CD14-positive monocyte (primary cell): ENCODE measurements at regions not wholly inside any gene's neighbourhood (a gene's known extent, or its start where the extent isn't known, plus 50 kb on each side); places are given as distances from the start of the nearest gene placed in this dataset.

Source experiments
- DNase-seq, 3 donors: peaks; one replicate each; pipeline ENCODE4 v3.0.0-alpha.2; 2011 to 2022
- H2AFZ ChIP-seq: 2 replicates; pipeline ENCODE4 v1.6.0; 2012; ENCODE audit warnings: mild to moderate bottlenecking, low read depth, low read length, inconsistent platforms; ENCODE audit not compliant: insufficient read depth, poor library complexity, severe bottlenecking
- H3K27ac ChIP-seq, 2 donors: 1 replicate in 1 of 2; 2 replicates in 1 of 2; pipeline ENCODE4 v1.5.1; 2012 to 2013; ENCODE audit warnings: low read length in 2 of 2, control low read depth in 1 of 2, inconsistent platforms in 1 of 2, low read depth in 1 of 2, mild to moderate bottlenecking in 1 of 2
- H3K27me3 ChIP-seq, 2 donors: one replicate each; pipeline versions ENCODE4 v1.6.0 to v1.6.1; 2011 to 2013; ENCODE audit warnings: low read length in 2 of 2; ENCODE audit not compliant: control insufficient read depth in 2 of 2, insufficient read depth in 2 of 2
- H3K36me3 ChIP-seq, 2 donors: replicated peaks in 1 of 2; 1 replicate in 1 of 2; 2 replicates in 1 of 2; pipeline versions ENCODE4 v1.5.1 to v1.6.1; 2012 to 2013; ENCODE audit warnings: low read length in 2 of 2, control low read depth in 1 of 2, inconsistent platforms in 1 of 2, mild to moderate bottlenecking in 1 of 2; ENCODE audit not compliant: insufficient read depth in 2 of 2, control insufficient read depth in 1 of 2
- H3K4me1 ChIP-seq, 2 donors: 1 replicate in 1 of 2; 2 replicates in 1 of 2; pipeline versions ENCODE4 v1.5.1 to v1.6.1; 2012 to 2013; ENCODE audit warnings: low read length in 2 of 2, control low read depth in 1 of 2, inconsistent platforms in 1 of 2, mild to moderate bottlenecking in 1 of 2, moderate library complexity in 1 of 2; ENCODE audit not compliant: insufficient read depth in 2 of 2, control insufficient read depth in 1 of 2
- H3K4me2 ChIP-seq: replicated peaks from 2 replicates; pipeline ENCODE3; 2012; ENCODE audit warnings: low read length, moderate library complexity, mild to moderate bottlenecking; ENCODE audit not compliant: poor library complexity, severe bottlenecking; ENCODE audit errors: extremely low read depth
- H3K4me3 ChIP-seq, 3 experiments: fragments of 200-600 bp in 1 of 3; sonication (generic) in 1 of 3; replicated peaks in 1 of 3; 1 replicate in 2 of 3; 2 replicates in 1 of 3; pipeline ENCODE4 v1.5.1; 2011 to 2013; ENCODE audit warnings: low read length in 3 of 3, mild to moderate bottlenecking in 3 of 3, control low read depth in 2 of 3, low read depth in 2 of 3, inconsistent platforms in 1 of 3, moderate library complexity in 1 of 3
- H3K79me2 ChIP-seq: 2 replicates; pipeline ENCODE4 v1.6.0; 2012; ENCODE audit warnings: mild to moderate bottlenecking, control low read depth, inconsistent platforms, low read length, moderate library complexity; ENCODE audit not compliant: insufficient read depth
- H3K9ac ChIP-seq: 2 replicates; pipeline ENCODE4 v1.6.0; 2017; ENCODE audit warnings: low read length, mild to moderate bottlenecking; ENCODE audit not compliant: insufficient read depth, poor library complexity, severe bottlenecking
- H3K9me3 ChIP-seq, 2 donors: replicated peaks in 1 of 2; 1 replicate in 1 of 2; 2 replicates in 1 of 2; pipeline versions ENCODE4 v1.5.1 to v1.6.1; 2012 to 2013; ENCODE audit warnings: low read length in 2 of 2, control low read depth in 1 of 2; ENCODE audit not compliant: control insufficient read depth in 1 of 2, insufficient read depth in 1 of 2
- H4K20me1 ChIP-seq: 2 replicates; pipeline ENCODE4 v1.6.0; 2012; ENCODE audit warnings: mild to moderate bottlenecking, low read length, control low read depth, moderate library complexity; ENCODE audit not compliant: insufficient read depth
- H3K27ac Mint-ChIP-seq, 7 donors: one replicate each; pipeline ENCODE4 v1.8.0; 2020; ENCODE audit warnings: mild to moderate bottlenecking in 7 of 7, mixed read lengths in 7 of 7, moderate library complexity in 6 of 7, inconsistent platforms in 2 of 7
- H3K27me3 Mint-ChIP-seq, 3 donors: one replicate each; pipeline ENCODE4 v1.8.0; 2021 to 2022; ENCODE audit warnings: low read depth in 3 of 3, mild to moderate bottlenecking in 3 of 3, mixed read lengths in 3 of 3, moderate library complexity in 3 of 3, inconsistent platforms in 1 of 3
- H3K36me3 Mint-ChIP-seq, 2 donors: one replicate each; pipeline ENCODE4 v1.8.0; 2020; ENCODE audit warnings: mixed read lengths in 2 of 2, inconsistent platforms in 1 of 2, mild to moderate bottlenecking in 1 of 2
- H3K4me1 Mint-ChIP-seq: one replicate; pipeline ENCODE4 v1.8.0; 2020; ENCODE audit warnings: mild to moderate bottlenecking, mixed read lengths
- H3K4me3 Mint-ChIP-seq, 2 donors: one replicate each; pipeline ENCODE4 v1.8.0; 2020; ENCODE audit warnings: mild to moderate bottlenecking in 2 of 2, mixed read lengths in 2 of 2, moderate library complexity in 1 of 2
- H3K9me3 Mint-ChIP-seq, 7 donors: one replicate each; pipeline ENCODE4 v1.8.0; 2020 to 2022; ENCODE audit warnings: mixed read lengths in 7 of 7, mild to moderate bottlenecking in 6 of 7, moderate library complexity in 6 of 7, inconsistent platforms in 2 of 7
- WGBS: methylation state at CpG from one replicate; pipeline ENCODE4 v1.1.5; 2013; ENCODE audit warnings: missing lambda C conversion rate; ENCODE audit not compliant: insufficient coverage; 5-methylcytosine and 5-hydroxymethylcytosine counted together
- intact Hi-C, 2 donors: fragments of 100-400 bp; cut with micrococcal nuclease; formaldehyde crosslinking; loops; one replicate each; pipeline versions ENCODE4 v1.15.0 to v1.15.1; 2023
- TF ChIP-seq, protein P1 (sequence below): fragments of 200-600 bp; IDR thresholded peaks from one replicate; pipeline ENCODE4 v1.8.0; 2022; ENCODE audit warnings: antibody characterized with exemption, mild to moderate bottlenecking

GRCh38 chr2:2910259-2910658 lies 467.4 kb downstream of the EIPR1 start:
- no peak overlapping the region for H3K4me3 Mint-ChIP-seq
- Histone ChIP-seq H3K9ac (no peak overlapping the region), H2AFZ (no peak overlapping the region), H3K27me3 (no peaks in the 10 kb centered on the region), H3K4me3 (no peak overlapping the region), H3K36me3 (no peaks in the 10 kb centered on the region), H3K4me2 (no peak overlapping the region), H3K79me2 (no peaks in the 10 kb centered on the region), H3K9me3 (no peaks in the 10 kb centered on the region), H3K4me1 (no peaks in the 10 kb centered on the region), H4K20me1 (no peaks in the 10 kb centered on the region), H3K27ac (no peak overlapping the region)
- TF ChIP-seq, protein P1, sequence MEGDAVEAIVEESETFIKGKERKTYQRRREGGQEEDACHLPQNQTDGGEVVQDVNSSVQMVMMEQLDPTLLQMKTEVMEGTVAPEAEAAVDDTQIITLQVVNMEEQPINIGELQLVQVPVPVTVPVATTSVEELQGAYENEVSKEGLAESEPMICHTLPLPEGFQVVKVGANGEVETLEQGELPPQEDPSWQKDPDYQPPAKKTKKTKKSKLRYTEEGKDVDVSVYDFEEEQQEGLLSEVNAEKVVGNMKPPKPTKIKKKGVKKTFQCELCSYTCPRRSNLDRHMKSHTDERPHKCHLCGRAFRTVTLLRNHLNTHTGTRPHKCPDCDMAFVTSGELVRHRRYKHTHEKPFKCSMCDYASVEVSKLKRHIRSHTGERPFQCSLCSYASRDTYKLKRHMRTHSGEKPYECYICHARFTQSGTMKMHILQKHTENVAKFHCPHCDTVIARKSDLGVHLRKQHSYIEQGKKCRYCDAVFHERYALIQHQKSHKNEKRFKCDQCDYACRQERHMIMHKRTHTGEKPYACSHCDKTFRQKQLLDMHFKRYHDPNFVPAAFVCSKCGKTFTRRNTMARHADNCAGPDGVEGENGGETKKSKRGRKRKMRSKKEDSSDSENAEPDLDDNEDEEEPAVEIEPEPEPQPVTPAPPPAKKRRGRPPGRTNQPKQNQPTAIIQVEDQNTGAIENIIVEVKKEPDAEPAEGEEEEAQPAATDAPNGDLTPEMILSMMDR: no peak
- H3K27ac Mint-ChIP-seq: no peak overlapping the region
- peaks cover 0 to 8% (median 2%) of the 10 kb centered on the region in 7 donors for H3K9me3 Mint-ChIP-seq
- H3K36me3 Mint-ChIP-seq: no peaks in the 10 kb centered on the region
- no peaks in the 10 kb centered on the region for H3K4me1 Mint-ChIP-seq
- H3K27me3 Mint-ChIP-seq: peaks cover 0 to 6% (median 0%) of the 10 kb centered on the region in 3 donors
- intact Hi-C loops: no loop called here
- DNase-seq: no peak
- 84% methylated on average over 7 of the region's 7 CpGs for WGBS

DNA sequence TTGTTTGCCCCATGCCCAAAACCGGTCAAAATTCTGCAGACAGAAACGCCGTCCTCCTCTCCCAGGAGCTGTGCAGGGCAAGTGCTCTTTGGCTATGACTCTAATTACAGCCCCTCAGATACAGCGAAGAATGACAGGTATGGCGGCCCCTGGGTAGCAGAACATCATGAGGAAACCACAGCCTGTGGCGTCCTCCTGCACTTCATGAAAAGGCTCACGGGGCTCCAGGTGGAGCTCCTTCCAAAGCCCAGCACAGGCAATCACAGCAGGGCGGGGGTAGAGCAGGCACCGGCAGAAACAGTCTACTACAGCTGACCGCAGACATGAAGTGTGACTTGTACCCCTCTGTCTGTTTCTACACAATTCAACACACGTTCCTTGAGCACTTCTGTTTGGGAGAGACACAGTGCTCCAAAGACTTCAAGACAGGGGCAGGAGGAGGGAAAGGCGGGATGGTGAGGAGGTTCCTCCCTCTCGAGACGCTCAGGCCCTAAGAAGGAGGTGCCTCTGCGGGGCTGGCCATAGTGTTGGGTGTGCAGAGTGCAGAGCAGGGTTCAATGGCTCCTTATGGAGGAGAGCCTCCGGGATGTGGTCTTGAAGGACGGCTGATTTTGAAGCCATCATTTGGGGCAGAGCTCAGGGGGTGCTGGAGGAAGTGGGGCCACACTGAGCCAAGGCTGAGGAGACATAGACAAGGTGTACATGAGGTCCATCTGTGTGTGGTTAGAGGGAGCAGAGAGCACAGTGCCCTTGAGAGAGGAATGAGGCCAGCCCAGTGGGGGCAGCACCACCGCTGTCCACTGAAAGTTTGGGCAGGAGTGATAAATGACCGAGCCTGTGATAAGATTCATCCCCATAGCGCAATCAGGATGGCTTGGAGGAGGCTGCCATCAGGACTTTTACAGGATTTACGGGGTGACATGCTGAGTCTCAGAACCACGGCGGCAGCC lies 468.3 kb downstream of the EIPR1 start:
- no peaks in the 10 kb centered on the region for H3K36me3 Mint-ChIP-seq
- no peak for DNase-seq
- no peaks in the 10 kb centered on the region for H3K36me3 ChIP-seq
- no peaks in the 10 kb centered on the region for H4K20me1 ChIP-seq
- no peak overlapping the region for H3K27ac ChIP-seq
- no peak overlapping the region for H3K4me3 ChIP-seq
- no peak overlapping the region for H3K27ac Mint-ChIP-seq
- WGBS: 94% methylated on average over 22 of the region's 23 CpGs
- no peak overlapping the region for H2AFZ ChIP-seq
- intact Hi-C loops: no loop called here
- no peaks in the 10 kb centered on the region for H3K27me3 ChIP-seq
- TF ChIP-seq, protein P1: no peak
- H3K9ac ChIP-seq: no peak overlapping the region
- peaks cover 0 to 6% (median 0%) of the 10 kb centered on the region in 3 donors for H3K27me3 Mint-ChIP-seq
- H3K9me3 ChIP-seq: no peaks in the 10 kb centered on the region
- H3K4me1 Mint-ChIP-seq: no peaks in the 10 kb centered on the region
- peaks cover 0 to 8% (median 2%) of the 10 kb centered on the region in 7 donors for H3K9me3 Mint-ChIP-seq
- no peak overlapping the region for H3K4me2 ChIP-seq
- H3K4me1 ChIP-seq: no peaks in the 10 kb centered on the region
- no peak overlapping the region for H3K4me3 Mint-ChIP-seq
- H3K79me2 ChIP-seq: no peaks in the 10 kb centered on the region
